ENCODE measurements at regions not wholly inside any gene's neighbourhood (a gene's known extent, or its start where the extent isn't known, plus 50 kb on each side); places are given as distances from the start of the nearest gene placed in this dataset.

GRCh38 chr17:34413443-34414119 is 50.5 kb upstream of the CCL1 start:
- DNase-seq: no peak

- no peak for DNase-seq
Measured at GRCh38 chr17:34412965-34413441, 50.0 kb upstream of the CCL1 start.

Data from T-helper 1 cell (primary cell).